GM23338 (cell line): ENCODE measurements at regions not wholly inside any gene's neighbourhood (a gene's known extent, or its start where the extent isn't known, plus 50 kb on each side); places are given as distances from the start of the nearest gene placed in this dataset.

Source experiments
- ATAC-seq: fragments of 200-7000 bp; cut with Tn5 transposase; 3 replicates; pipeline ENCODE4 v1.9.1; 2020
- DNase-seq: peaks from one replicate; pipeline ENCODE4 v3.0.0-alpha.2; 2015; ENCODE audit warnings: low spot score
- H2AFZ ChIP-seq: fragments of 200-600 bp; sonication (generic); 2 replicates; pipeline ENCODE4 v1.8.0; 2016; ENCODE audit warnings: antibody characterized with exemption, mild to moderate bottlenecking, moderate library complexity
- H3F3A ChIP-seq: fragments of 200-600 bp; sonication (generic); replicated peaks from 2 replicates; pipeline ENCODE4 v1.8.0; 2017; ENCODE audit warnings: antibody characterized with exemption, mixed run types, low read depth
- H3K27ac ChIP-seq: fragments of 200-600 bp; sonication (generic); 2 replicates; pipeline ENCODE4 v1.6.1; 2016; ENCODE audit warnings: low read depth
- H3K27me3 ChIP-seq: fragments of 200-600 bp; sonication (generic); 2 replicates; pipeline ENCODE4 v1.8.0; 2016; ENCODE audit warnings: mild to moderate bottlenecking, mixed run types, moderate library complexity; ENCODE audit not compliant: insufficient read depth
- H3K36me3 ChIP-seq: fragments of 200-600 bp; sonication (generic); 2 replicates; pipeline ENCODE4 v1.8.0; 2016; ENCODE audit warnings: mild to moderate bottlenecking; ENCODE audit not compliant: insufficient read depth
- H3K4me1 ChIP-seq: fragments of 200-600 bp; sonication (generic); 2 replicates; pipeline ENCODE4 v1.8.0; 2016; ENCODE audit warnings: mild to moderate bottlenecking, moderate library complexity; ENCODE audit not compliant: insufficient read depth
- H3K4me2 ChIP-seq: fragments of 200-600 bp; sonication (generic); 2 replicates; pipeline ENCODE4 v1.7.1; 2017; ENCODE audit warnings: mixed run types
- H3K4me3 ChIP-seq: fragments of 200-600 bp; sonication (generic); 2 replicates; pipeline ENCODE4 v1.6.1; 2016; ENCODE audit warnings: mixed run types
- H3K79me2 ChIP-seq: fragments of 200-600 bp; sonication (generic); replicated peaks from 2 replicates; pipeline ENCODE4 v1.8.0; 2017; ENCODE audit warnings: mild to moderate bottlenecking; ENCODE audit not compliant: insufficient read depth
- H3K9me2 ChIP-seq: fragments of 200-600 bp; sonication (generic); 2 replicates; pipeline ENCODE4 v1.8.0; 2017; ENCODE audit not compliant: insufficient read depth
- H4K20me1 ChIP-seq: fragments of 200-600 bp; sonication (generic); replicated peaks from 2 replicates; pipeline ENCODE4 v1.8.0; 2017; ENCODE audit warnings: mild to moderate bottlenecking; ENCODE audit not compliant: insufficient read depth
- H3K27ac Mint-ChIP-seq: 2 replicates; pipeline ENCODE4 v1.8.0; 2020; ENCODE audit warnings: inconsistent platforms, mild to moderate bottlenecking, moderate library complexity, mixed read lengths
- H3K27me3 Mint-ChIP-seq: 3 replicates; pipeline ENCODE4 v1.8.0; 2022; ENCODE audit warnings: low read depth, mild to moderate bottlenecking, moderate library complexity, mixed read lengths, inconsistent platforms; ENCODE audit not compliant: insufficient read depth, poor library complexity
- H3K36me3 Mint-ChIP-seq: 3 replicates; pipeline ENCODE4 v1.8.0; 2021; ENCODE audit warnings: low read depth, mild to moderate bottlenecking, inconsistent platforms, moderate library complexity, mixed read lengths
- H3K4me1 Mint-ChIP-seq: 3 replicates; pipeline ENCODE4 v1.8.0; 2020; ENCODE audit warnings: mild to moderate bottlenecking, inconsistent platforms, mixed read lengths
- H3K4me3 Mint-ChIP-seq: 3 replicates; pipeline ENCODE4 v1.8.0; 2021; ENCODE audit warnings: moderate library complexity, mild to moderate bottlenecking, inconsistent platforms, mixed read lengths
- H3K9me3 Mint-ChIP-seq: 3 replicates; pipeline ENCODE4 v1.8.0; 2020; ENCODE audit warnings: moderate library complexity, mild to moderate bottlenecking, inconsistent platforms, mixed read lengths
- CREB1 ChIP-seq: fragments of 250-450 bp; sonication (Bioruptor Pico); IDR thresholded peaks from 2 replicates; pipeline ENCODE4 v1.5.0; 2020; ENCODE audit warnings: low read depth, mild to moderate bottlenecking, moderate library complexity
- CTCF ChIP-seq, 2 experiments: fragments of 200-600 bp in 1 of 2; sonication (generic) in 1 of 2; conservative IDR thresholded peaks; 2 replicates each; pipeline versions ENCODE4 v1.5.1 to v1.6.1; 2016 to 2017; ENCODE audit warnings: antibody characterized with exemption in 2 of 2, low read depth in 2 of 2, mild to moderate bottlenecking in 2 of 2, moderate library complexity in 1 of 2
- ETS1 ChIP-seq: IDR thresholded peaks from 2 replicates; pipeline ENCODE4 v1.6.1; 2016; ENCODE audit warnings: antibody characterized with exemption
- EZH2 ChIP-seq: fragments of 200-600 bp; sonication (generic); IDR thresholded peaks from one replicate; pipeline ENCODE4 v1.8.0; 2017; ENCODE audit warnings: antibody characterized with exemption, mild to moderate bottlenecking, low read depth; ENCODE audit not compliant: unreplicated experiment
- EZH2phosphoT487 ChIP-seq: fragments of 200-600 bp; sonication (generic); IDR thresholded peaks from one replicate; pipeline ENCODE4 v1.8.1; 2018; ENCODE audit warnings: antibody characterized with exemption; ENCODE audit not compliant: unreplicated experiment
- JUNB ChIP-seq: IDR thresholded peaks from one replicate; pipeline ENCODE4 v1.6.1; 2016; ENCODE audit warnings: antibody characterized with exemption; ENCODE audit not compliant: unreplicated experiment
- NANOG ChIP-seq: IDR thresholded peaks from 2 replicates; pipeline ENCODE4 v1.6.1; 2016; ENCODE audit warnings: antibody characterized with exemption, borderline replicate concordance
- POLR2AphosphoS5 ChIP-seq: IDR thresholded peaks from 2 replicates; pipeline ENCODE4 v1.6.1; 2016; ENCODE audit warnings: antibody characterized with exemption, low read depth
- REST ChIP-seq: IDR thresholded peaks from one replicate; pipeline ENCODE4 v1.6.1; 2018; ENCODE audit warnings: antibody characterized with exemption; ENCODE audit not compliant: unreplicated experiment
- STAT1 ChIP-seq: IDR thresholded peaks from one replicate; pipeline ENCODE4 v1.6.1; 2016; ENCODE audit warnings: antibody characterized with exemption; ENCODE audit not compliant: unreplicated experiment
- ZNF114 ChIP-seq: fragments of 250-450 bp; sonication (Bioruptor Pico); IDR thresholded peaks from 2 replicates; pipeline ENCODE4 v1.5.0; 2020; ENCODE audit warnings: mild to moderate bottlenecking, moderate library complexity
- ZNF331 ChIP-seq: fragments of 250-450 bp; sonication (Bioruptor Pico); IDR thresholded peaks from 2 replicates; pipeline ENCODE4 v1.5.0; 2020; ENCODE audit warnings: low read depth, mild to moderate bottlenecking, moderate library complexity
- ZNF462 ChIP-seq: fragments of 250-450 bp; sonication (Bioruptor Pico); IDR thresholded peaks from 2 replicates; pipeline ENCODE4 v1.5.0; 2020; ENCODE audit warnings: mild to moderate bottlenecking, moderate library complexity

DNA sequence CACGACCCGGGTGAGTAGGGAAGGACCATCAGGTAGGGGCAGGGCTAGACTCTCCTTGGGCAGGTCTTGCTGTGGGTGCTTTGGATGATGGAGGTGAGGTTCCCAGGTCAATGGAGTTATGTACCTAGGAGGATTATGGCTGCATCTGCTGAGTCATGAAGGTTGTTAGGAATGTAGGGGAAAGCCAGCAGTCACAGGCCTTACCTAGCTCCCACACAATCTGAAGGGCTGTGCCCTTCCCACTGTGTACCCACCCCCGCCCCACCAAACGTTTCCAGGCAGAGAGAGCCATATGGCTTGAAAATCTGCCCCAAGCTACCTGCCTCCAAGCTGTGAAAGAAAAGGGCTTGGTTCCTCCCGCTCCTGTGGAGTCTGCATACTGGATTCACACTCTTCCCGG, 573.4 kb upstream of the DPPA4 start:
- no peak overlapping the region for H3K4me2 ChIP-seq
- H3K27me3 Mint-ChIP-seq = peaks cover 4% of the 10 kb centered on the region
- no peaks in the 10 kb centered on the region for H3K4me1 ChIP-seq
- no peak overlapping the region for H3K27ac ChIP-seq
- no peaks in the 10 kb centered on the region for H4K20me1 ChIP-seq
- peaks cover 34% of the 10 kb centered on the region for H3K9me3 Mint-ChIP-seq
- H3K4me1 Mint-ChIP-seq = no peaks in the 10 kb centered on the region
- no peak overlapping the region for H3K4me3 ChIP-seq
- no peak overlapping the region for H3K4me3 Mint-ChIP-seq
- H3K27ac Mint-ChIP-seq = no peak overlapping the region
- no peak for TF ChIP-seq EZH2phosphoT487
- TF ChIP-seq ETS1 = no peak
- TF ChIP-seq JUNB = no peak
- no peak for TF ChIP-seq NANOG
- TF ChIP-seq STAT1 = no peak
- no peak for TF ChIP-seq POLR2AphosphoS5
- no peak for TF ChIP-seq CREB1 (CRISPR knock-in tag)
- TF ChIP-seq ZNF462 (CRISPR knock-in tag) = no peak
- no peak for TF ChIP-seq ZNF331 (CRISPR knock-in tag)
- TF ChIP-seq ZNF114 (CRISPR knock-in tag) = no peak
- TF ChIP-seq REST = no peak
- no peak for TF ChIP-seq CTCF (conservative IDR thresholded peaks at IDR 0.05; ENCODE audit: low read depth in 2 of 2)
- TF ChIP-seq EZH2 = no peak
- no peaks in the 10 kb centered on the region for H3K27me3 ChIP-seq
- DNase-seq = no peak
- no peaks in the 10 kb centered on the region for H3K79me2 ChIP-seq
- H3K9me2 ChIP-seq = peaks cover 6% of the 10 kb centered on the region; the same call in 1 of the 2 replicates
- ATAC-seq = no peak
- no peaks in the 10 kb centered on the region for H3F3A ChIP-seq
- peaks cover 20% of the 10 kb centered on the region for H3K36me3 Mint-ChIP-seq
- H3K36me3 ChIP-seq = no peaks in the 10 kb centered on the region
- no peak overlapping the region for H2AFZ ChIP-seq
